ENCODE measurements at regions not wholly inside any gene's neighbourhood (a gene's known extent, or its start where the extent isn't known, plus 50 kb on each side); places are given as distances from the start of the nearest gene placed in this dataset.

DNA sequence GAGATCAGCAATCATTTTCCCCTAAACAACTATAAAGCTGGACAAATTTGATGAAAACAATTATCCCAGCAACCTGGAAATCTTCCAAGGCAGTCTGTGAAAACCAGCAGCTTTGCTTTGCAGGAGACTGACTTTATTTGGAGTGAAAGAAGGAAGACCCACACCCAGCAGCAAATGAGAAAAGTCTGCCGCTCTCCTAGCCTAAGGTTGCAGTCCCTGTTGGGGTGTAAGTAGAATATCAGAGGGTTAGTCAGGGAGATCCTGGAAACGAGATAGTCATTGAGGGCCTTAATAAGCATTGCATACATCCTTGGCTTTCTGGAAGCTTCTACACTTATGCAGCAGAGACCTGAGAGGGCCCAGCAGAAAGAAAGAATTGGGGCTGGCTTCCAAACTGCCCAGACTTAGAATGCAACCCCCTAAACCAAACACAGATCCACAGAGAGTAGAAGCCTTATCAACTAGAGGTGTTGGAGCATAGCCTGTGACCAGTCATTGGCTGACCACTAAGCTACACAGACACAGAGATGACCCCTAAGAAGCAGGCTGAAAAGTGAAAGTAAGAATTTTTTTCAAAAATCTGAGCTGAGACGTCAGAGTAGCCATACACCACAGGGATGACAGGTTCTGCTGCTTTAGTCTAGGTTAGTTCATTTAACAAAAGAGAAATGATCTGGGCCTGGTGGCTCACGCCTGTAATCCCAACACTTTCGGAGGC lies 98.3 kb downstream of the LYPLAL1 start:
- peak; percentile 80 for ATAC-seq
- TF ChIP-seq, protein P1, sequence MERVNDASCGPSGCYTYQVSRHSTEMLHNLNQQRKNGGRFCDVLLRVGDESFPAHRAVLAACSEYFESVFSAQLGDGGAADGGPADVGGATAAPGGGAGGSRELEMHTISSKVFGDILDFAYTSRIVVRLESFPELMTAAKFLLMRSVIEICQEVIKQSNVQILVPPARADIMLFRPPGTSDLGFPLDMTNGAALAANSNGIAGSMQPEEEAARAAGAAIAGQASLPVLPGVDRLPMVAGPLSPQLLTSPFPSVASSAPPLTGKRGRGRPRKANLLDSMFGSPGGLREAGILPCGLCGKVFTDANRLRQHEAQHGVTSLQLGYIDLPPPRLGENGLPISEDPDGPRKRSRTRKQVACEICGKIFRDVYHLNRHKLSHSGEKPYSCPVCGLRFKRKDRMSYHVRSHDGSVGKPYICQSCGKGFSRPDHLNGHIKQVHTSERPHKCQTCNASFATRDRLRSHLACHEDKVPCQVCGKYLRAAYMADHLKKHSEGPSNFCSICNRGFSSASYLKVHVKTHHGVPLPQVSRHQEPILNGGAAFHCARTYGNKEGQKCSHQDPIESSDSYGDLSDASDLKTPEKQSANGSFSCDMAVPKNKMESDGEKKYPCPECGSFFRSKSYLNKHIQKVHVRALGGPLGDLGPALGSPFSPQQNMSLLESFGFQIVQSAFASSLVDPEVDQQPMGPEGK (CRISPR knock-in tag; IDR thresholded peaks at IDR 0.05; ENCODE audit: borderline replicate concordance), result no peak
- TF ChIP-seq ZFP3 (CRISPR knock-in tag; IDR thresholded peaks at IDR 0.05) (no peak), ZNF565 (CRISPR knock-in tag; conservative IDR thresholded peaks at IDR 0.05; ENCODE audit: low read depth) (no peak), ARNTL (CRISPR knock-in tag; IDR thresholded peaks at IDR 0.05; ENCODE audit: borderline replicate concordance, low read depth) (no peak), RARB (CRISPR knock-in tag; IDR thresholded peaks at IDR 0.05) (no peak), PPARA (CRISPR knock-in tag; IDR thresholded peaks at IDR 0.05; ENCODE audit: borderline replicate concordance) (no peak), CSDC2 (CRISPR knock-in tag; IDR thresholded peaks at IDR 0.05) (no peak), ZC3H10 (CRISPR knock-in tag; IDR thresholded peaks at IDR 0.05) (no peak), TOX (CRISPR knock-in tag; IDR thresholded peaks at IDR 0.05; ENCODE audit: borderline replicate concordance) (no peak), BACH2 (CRISPR knock-in tag; IDR thresholded peaks at IDR 0.05; ENCODE audit: borderline replicate concordance) (no peak), GLIS3 (CRISPR knock-in tag; IDR thresholded peaks at IDR 0.05) (no peak), OSR1 (CRISPR knock-in tag; IDR thresholded peaks at IDR 0.05) (no peak), ZFP30 (CRISPR knock-in tag; IDR thresholded peaks at IDR 0.05) (no peak), ESRRG (CRISPR knock-in tag; IDR thresholded peaks at IDR 0.05) (no peak), ISL1 (CRISPR knock-in tag; IDR thresholded peaks at IDR 0.05) (no peak), TCF4 (CRISPR knock-in tag; IDR thresholded peaks at IDR 0.05; ENCODE audit: borderline replicate concordance) (no peak), ZNF8 (CRISPR knock-in tag; IDR thresholded peaks at IDR 0.05) (no peak)
- TF ChIP-seq, protein P2, sequence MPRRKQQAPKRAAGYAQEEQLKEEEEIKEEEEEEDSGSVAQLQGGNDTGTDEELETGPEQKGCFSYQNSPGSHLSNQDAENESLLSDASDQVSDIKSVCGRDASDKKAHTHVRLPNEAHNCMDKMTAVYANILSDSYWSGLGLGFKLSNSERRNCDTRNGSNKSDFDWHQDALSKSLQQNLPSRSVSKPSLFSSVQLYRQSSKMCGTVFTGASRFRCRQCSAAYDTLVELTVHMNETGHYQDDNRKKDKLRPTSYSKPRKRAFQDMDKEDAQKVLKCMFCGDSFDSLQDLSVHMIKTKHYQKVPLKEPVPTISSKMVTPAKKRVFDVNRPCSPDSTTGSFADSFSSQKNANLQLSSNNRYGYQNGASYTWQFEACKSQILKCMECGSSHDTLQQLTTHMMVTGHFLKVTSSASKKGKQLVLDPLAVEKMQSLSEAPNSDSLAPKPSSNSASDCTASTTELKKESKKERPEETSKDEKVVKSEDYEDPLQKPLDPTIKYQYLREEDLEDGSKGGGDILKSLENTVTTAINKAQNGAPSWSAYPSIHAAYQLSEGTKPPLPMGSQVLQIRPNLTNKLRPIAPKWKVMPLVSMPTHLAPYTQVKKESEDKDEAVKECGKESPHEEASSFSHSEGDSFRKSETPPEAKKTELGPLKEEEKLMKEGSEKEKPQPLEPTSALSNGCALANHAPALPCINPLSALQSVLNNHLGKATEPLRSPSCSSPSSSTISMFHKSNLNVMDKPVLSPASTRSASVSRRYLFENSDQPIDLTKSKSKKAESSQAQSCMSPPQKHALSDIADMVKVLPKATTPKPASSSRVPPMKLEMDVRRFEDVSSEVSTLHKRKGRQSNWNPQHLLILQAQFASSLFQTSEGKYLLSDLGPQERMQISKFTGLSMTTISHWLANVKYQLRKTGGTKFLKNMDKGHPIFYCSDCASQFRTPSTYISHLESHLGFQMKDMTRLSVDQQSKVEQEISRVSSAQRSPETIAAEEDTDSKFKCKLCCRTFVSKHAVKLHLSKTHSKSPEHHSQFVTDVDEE (CRISPR knock-in tag; IDR thresholded peaks at IDR 0.05), result no peak
- TF ChIP-seq, protein P3, sequence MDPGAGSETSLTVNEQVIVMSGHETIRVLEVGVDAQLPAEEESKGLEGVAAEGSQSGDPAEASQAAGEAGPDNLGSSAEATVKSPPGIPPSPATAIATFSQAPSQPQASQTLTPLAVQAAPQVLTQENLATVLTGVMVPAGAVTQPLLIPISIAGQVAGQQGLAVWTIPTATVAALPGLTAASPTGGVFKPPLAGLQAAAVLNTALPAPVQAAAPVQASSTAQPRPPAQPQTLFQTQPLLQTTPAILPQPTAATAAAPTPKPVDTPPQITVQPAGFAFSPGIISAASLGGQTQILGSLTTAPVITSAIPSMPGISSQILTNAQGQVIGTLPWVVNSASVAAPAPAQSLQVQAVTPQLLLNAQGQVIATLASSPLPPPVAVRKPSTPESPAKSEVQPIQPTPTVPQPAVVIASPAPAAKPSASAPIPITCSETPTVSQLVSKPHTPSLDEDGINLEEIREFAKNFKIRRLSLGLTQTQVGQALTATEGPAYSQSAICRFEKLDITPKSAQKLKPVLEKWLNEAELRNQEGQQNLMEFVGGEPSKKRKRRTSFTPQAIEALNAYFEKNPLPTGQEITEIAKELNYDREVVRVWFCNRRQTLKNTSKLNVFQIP (CRISPR knock-in tag; IDR thresholded peaks at IDR 0.05; ENCODE audit: borderline replicate concordance, low read depth), result no peak

DNA sequence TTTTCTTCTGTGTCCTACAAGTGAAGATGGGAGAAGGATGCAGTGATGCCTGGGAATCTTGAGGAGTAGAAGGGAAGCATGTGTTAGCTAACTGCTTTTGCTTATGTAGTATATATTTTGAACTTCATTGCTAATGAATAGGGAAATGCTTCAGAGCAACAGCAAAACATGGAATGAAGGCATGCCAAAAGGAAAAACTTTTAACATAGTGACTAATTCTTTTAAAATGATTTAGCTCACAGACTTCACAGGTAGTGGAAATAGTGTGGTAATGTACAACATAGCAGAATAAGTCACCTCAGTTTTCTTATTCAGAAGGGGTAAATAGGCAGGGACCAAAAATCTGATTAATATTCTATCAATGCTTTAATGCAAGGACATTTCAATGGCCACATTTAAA lies 95.5 kb downstream of the LYPLAL1 start:
- TF ChIP-seq ZNF8 (CRISPR knock-in tag; IDR thresholded peaks at IDR 0.05) (no peak), ARNTL (CRISPR knock-in tag; IDR thresholded peaks at IDR 0.05; ENCODE audit: borderline replicate concordance, low read depth) (no peak), CSDC2 (CRISPR knock-in tag; IDR thresholded peaks at IDR 0.05) (no peak), ZNF70 (CRISPR knock-in tag; IDR thresholded peaks at IDR 0.05) (no peak), BACH2 (CRISPR knock-in tag; IDR thresholded peaks at IDR 0.05; ENCODE audit: borderline replicate concordance) (no peak)
- TF ChIP-seq, protein P1 (CRISPR knock-in tag; IDR thresholded peaks at IDR 0.05; ENCODE audit: borderline replicate concordance), result no peak
- ATAC-seq, result no peak

DNA sequence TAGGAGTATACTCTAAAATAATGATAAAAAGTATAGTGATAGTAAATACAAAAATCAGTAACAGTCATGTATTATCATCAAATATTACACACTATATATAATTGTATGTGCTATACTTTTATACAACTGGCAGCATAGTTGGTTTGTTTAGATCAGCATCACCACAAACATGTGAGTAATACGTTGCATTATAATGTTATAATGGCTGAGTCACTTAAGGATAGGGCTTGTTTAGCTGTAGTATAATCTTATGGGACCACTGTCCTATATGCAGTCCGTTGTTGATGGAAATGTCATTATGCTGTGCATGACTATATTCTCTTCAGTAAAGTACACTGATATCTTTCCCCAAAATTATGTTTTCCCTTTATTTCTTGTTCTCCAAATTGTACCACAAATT lies 92.8 kb downstream of the LYPLAL1 start:
- ATAC-seq, result no peak
- TF ChIP-seq ZFP3 (CRISPR knock-in tag; IDR thresholded peaks at IDR 0.05) (no peak), OSR1 (CRISPR knock-in tag; IDR thresholded peaks at IDR 0.05) (no peak), ZFP30 (CRISPR knock-in tag; IDR thresholded peaks at IDR 0.05) (no peak), CSDC2 (CRISPR knock-in tag; IDR thresholded peaks at IDR 0.05) (no peak), ISL1 (CRISPR knock-in tag; IDR thresholded peaks at IDR 0.05) (no peak), ZNF70 (CRISPR knock-in tag; IDR thresholded peaks at IDR 0.05) (no peak), BACH2 (CRISPR knock-in tag; IDR thresholded peaks at IDR 0.05; ENCODE audit: borderline replicate concordance) (no peak), SNAI2 (CRISPR knock-in tag; IDR thresholded peaks at IDR 0.05) (no peak), GLIS3 (CRISPR knock-in tag; IDR thresholded peaks at IDR 0.05) (no peak), TOX (CRISPR knock-in tag; IDR thresholded peaks at IDR 0.05; ENCODE audit: borderline replicate concordance) (no peak), ESRRG (CRISPR knock-in tag; IDR thresholded peaks at IDR 0.05) (no peak), ARNTL (CRISPR knock-in tag; IDR thresholded peaks at IDR 0.05; ENCODE audit: borderline replicate concordance, low read depth) (no peak), TCF4 (CRISPR knock-in tag; IDR thresholded peaks at IDR 0.05; ENCODE audit: borderline replicate concordance) (no peak)
- TF ChIP-seq, protein P4, sequence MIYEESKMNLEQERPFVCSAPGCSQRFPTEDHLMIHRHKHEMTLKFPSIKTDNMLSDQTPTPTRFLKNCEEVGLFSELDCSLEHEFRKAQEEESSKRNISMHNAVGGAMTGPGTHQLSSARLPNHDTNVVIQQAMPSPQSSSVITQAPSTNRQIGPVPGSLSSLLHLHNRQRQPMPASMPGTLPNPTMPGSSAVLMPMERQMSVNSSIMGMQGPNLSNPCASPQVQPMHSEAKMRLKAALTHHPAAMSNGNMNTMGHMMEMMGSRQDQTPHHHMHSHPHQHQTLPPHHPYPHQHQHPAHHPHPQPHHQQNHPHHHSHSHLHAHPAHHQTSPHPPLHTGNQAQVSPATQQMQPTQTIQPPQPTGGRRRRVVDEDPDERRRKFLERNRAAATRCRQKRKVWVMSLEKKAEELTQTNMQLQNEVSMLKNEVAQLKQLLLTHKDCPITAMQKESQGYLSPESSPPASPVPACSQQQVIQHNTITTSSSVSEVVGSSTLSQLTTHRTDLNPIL (CRISPR knock-in tag; IDR thresholded peaks at IDR 0.05; ENCODE audit: low read depth), result no peak
- TF ChIP-seq, protein P1 (CRISPR knock-in tag; IDR thresholded peaks at IDR 0.05; ENCODE audit: borderline replicate concordance), result no peak
- TF ChIP-seq, protein P5, sequence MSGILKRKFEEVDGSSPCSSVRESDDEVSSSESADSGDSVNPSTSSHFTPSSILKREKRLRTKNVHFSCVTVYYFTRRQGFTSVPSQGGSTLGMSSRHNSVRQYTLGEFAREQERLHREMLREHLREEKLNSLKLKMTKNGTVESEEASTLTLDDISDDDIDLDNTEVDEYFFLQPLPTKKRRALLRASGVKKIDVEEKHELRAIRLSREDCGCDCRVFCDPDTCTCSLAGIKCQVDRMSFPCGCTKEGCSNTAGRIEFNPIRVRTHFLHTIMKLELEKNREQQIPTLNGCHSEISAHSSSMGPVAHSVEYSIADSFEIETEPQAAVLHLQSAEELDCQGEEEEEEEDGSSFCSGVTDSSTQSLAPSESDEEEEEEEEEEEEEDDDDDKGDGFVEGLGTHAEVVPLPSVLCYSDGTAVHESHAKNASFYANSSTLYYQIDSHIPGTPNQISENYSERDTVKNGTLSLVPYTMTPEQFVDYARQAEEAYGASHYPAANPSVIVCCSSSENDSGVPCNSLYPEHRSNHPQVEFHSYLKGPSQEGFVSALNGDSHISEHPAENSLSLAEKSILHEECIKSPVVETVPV (CRISPR knock-in tag; IDR thresholded peaks at IDR 0.05), result no peak
